H9 (cell line): ENCODE measurements at regions not wholly inside any gene's neighbourhood (a gene's known extent, or its start where the extent isn't known, plus 50 kb on each side); places are given as distances from the start of the nearest gene placed in this dataset.

Source experiments
- DNase-seq: peaks from one replicate; pipeline ENCODE4 v3.0.0-alpha.2; 2017
- H2AFZ ChIP-seq: one replicate; pipeline ENCODE4 v1.6.1; 2013; ENCODE audit warnings: mild to moderate bottlenecking, low read length, control low read depth, moderate library complexity
- H2AK5ac ChIP-seq: 2 replicates; pipeline ENCODE4 v1.6.1; 2013; ENCODE audit warnings: low read length, control low read depth, mixed read lengths; ENCODE audit not compliant: insufficient read length
- H2BK120ac ChIP-seq: one replicate; pipeline ENCODE4 v1.6.1; 2013; ENCODE audit warnings: low read depth, mild to moderate bottlenecking, low read length, control low read depth, inconsistent platforms; ENCODE audit not compliant: poor library complexity, severe bottlenecking
- H2BK12ac ChIP-seq: 2 replicates; pipeline ENCODE4 v1.6.1; 2013; ENCODE audit warnings: low read length, control low read depth, mixed read lengths, low read depth; ENCODE audit not compliant: insufficient read length
- H2BK15ac ChIP-seq: 2 replicates; pipeline ENCODE4 v1.6.1; 2013; ENCODE audit warnings: low read depth, low read length, control low read depth
- H2BK20ac ChIP-seq: one replicate; pipeline ENCODE4 v1.6.1; 2013; ENCODE audit warnings: low read depth, mild to moderate bottlenecking, low read length, control low read depth, inconsistent platforms; ENCODE audit not compliant: poor library complexity, severe bottlenecking
- H2BK5ac ChIP-seq: 2 replicates; pipeline ENCODE4 v1.6.1; 2013; ENCODE audit warnings: low read length, control low read depth, mixed read lengths; ENCODE audit not compliant: insufficient read length
- H3K14ac ChIP-seq: 2 replicates; pipeline ENCODE4 v1.6.1; 2013; ENCODE audit warnings: low read length, control low read depth; ENCODE audit not compliant: insufficient read depth
- H3K18ac ChIP-seq: 2 replicates; pipeline ENCODE4 v1.6.1; 2013; ENCODE audit warnings: low read depth, mild to moderate bottlenecking, mixed read lengths, low read length, control low read depth; ENCODE audit not compliant: insufficient read length
- H3K23ac ChIP-seq: 2 replicates; pipeline ENCODE4 v1.6.1; 2013; ENCODE audit warnings: low read length, control low read depth, mixed read lengths, low read depth; ENCODE audit not compliant: insufficient read length
- H3K23me2 ChIP-seq: 2 replicates; pipeline ENCODE4 v1.6.1; 2013; ENCODE audit warnings: low read depth, mild to moderate bottlenecking, mixed read lengths, low read length, control low read depth; ENCODE audit not compliant: insufficient read length, poor library complexity, severe bottlenecking
- H3K27ac ChIP-seq: 2 replicates; pipeline ENCODE4 v1.5.1; 2013; ENCODE audit warnings: low read length, control low read depth, mixed read lengths, low read depth; ENCODE audit not compliant: insufficient read length
- H3K27me3 ChIP-seq: 2 replicates; pipeline ENCODE4 v1.6.1; 2013; ENCODE audit warnings: low read length, control low read depth, inconsistent platforms; ENCODE audit not compliant: insufficient read depth
- H3K4ac ChIP-seq: 2 replicates; pipeline ENCODE4 v1.6.1; 2013; ENCODE audit warnings: low read depth, mild to moderate bottlenecking, control low read depth, inconsistent platforms, low read length, moderate library complexity
- H3K4me1 ChIP-seq: 2 replicates; pipeline ENCODE4 v1.6.1; 2013; ENCODE audit warnings: low read length, control low read depth, inconsistent platforms; ENCODE audit not compliant: insufficient read depth
- H3K4me2 ChIP-seq: 2 replicates; pipeline ENCODE4 v1.6.1; 2013; ENCODE audit warnings: low read length, control low read depth, mixed read lengths; ENCODE audit not compliant: insufficient read length, insufficient read depth
- H3K56ac ChIP-seq: 2 replicates; pipeline ENCODE4 v1.6.1; 2013; ENCODE audit warnings: low read depth, mild to moderate bottlenecking, mixed read lengths, low read length, control low read depth; ENCODE audit not compliant: insufficient read length
- H3K79me1 ChIP-seq: 2 replicates; pipeline ENCODE4 v1.6.1; 2013; ENCODE audit warnings: low read depth, mild to moderate bottlenecking, moderate library complexity, low read length, control low read depth, inconsistent platforms; ENCODE audit not compliant: insufficient read depth, poor library complexity, severe bottlenecking
- H3K79me2 ChIP-seq: 2 replicates; pipeline ENCODE4 v1.6.1; 2013; ENCODE audit warnings: low read length, control low read depth, inconsistent platforms; ENCODE audit not compliant: insufficient read depth
- H3K9ac ChIP-seq: 2 replicates; pipeline ENCODE4 v1.6.1; 2013; ENCODE audit warnings: low read length, control low read depth, mixed read lengths; ENCODE audit not compliant: insufficient read length; ENCODE audit errors: extremely low read depth
- H3K9me3 ChIP-seq: one replicate; pipeline ENCODE4 v1.6.1; 2013; ENCODE audit warnings: low read depth, low read length, inconsistent platforms; ENCODE audit not compliant: control insufficient read depth
- H3T11ph ChIP-seq: one replicate; pipeline ENCODE4 v1.6.1; 2013; ENCODE audit warnings: mild to moderate bottlenecking, low read length, control low read depth, inconsistent platforms
- H4K20me1 ChIP-seq: one replicate; pipeline ENCODE4 v1.6.1; 2013; ENCODE audit not compliant: control insufficient read depth, insufficient read length, insufficient read depth
- H4K5ac ChIP-seq: 2 replicates; pipeline ENCODE4 v1.6.1; 2013; ENCODE audit warnings: low read depth, mild to moderate bottlenecking, mixed read lengths, low read length, control low read depth; ENCODE audit not compliant: insufficient read length
- H4K8ac ChIP-seq: replicated peaks from 2 replicates; pipeline ENCODE4 v1.6.1; 2013; ENCODE audit warnings: low read length, control low read depth, mixed read lengths, low read depth; ENCODE audit not compliant: insufficient read length
- H4K91ac ChIP-seq: 2 replicates; pipeline ENCODE4 v1.6.1; 2013; ENCODE audit warnings: low read depth, mild to moderate bottlenecking, moderate library complexity, mixed read lengths, low read length, control low read depth; ENCODE audit not compliant: insufficient read length
- H3K27ac Mint-ChIP-seq, 3 experiments: 2 replicates in 2 of 3; 3 replicates in 1 of 3; pipeline ENCODE4 v1.8.0; 2020 to 2021; ENCODE audit warnings: mixed read lengths in 3 of 3, mild to moderate bottlenecking in 1 of 3, moderate library complexity in 1 of 3
- H3K27me3 Mint-ChIP-seq: 2 replicates; pipeline ENCODE4 v1.8.0; 2021; ENCODE audit warnings: low read depth, mild to moderate bottlenecking, moderate library complexity, mixed read lengths
- H3K36me3 Mint-ChIP-seq, 3 experiments: 2 replicates in 2 of 3; 3 replicates in 1 of 3; pipeline ENCODE4 v1.8.0; 2020 to 2021; ENCODE audit warnings: low read depth in 3 of 3, mixed read lengths in 3 of 3; ENCODE audit not compliant: insufficient read depth in 1 of 3
- H3K4me1 Mint-ChIP-seq, 2 experiments: 2 replicates each; pipeline ENCODE4 v1.8.0; 2020; ENCODE audit warnings: mixed read lengths in 2 of 2
- H3K4me3 Mint-ChIP-seq, 2 experiments: 2 replicates in 1 of 2; 3 replicates in 1 of 2; pipeline ENCODE4 v1.8.0; 2020 to 2021; ENCODE audit warnings: mild to moderate bottlenecking in 2 of 2, mixed read lengths in 2 of 2, moderate library complexity in 1 of 2
- H3K9me3 Mint-ChIP-seq, 2 experiments: 2 replicates in 1 of 2; 3 replicates in 1 of 2; pipeline ENCODE4 v1.8.0; 2020; ENCODE audit warnings: mild to moderate bottlenecking in 2 of 2, mixed read lengths in 2 of 2, moderate library complexity in 1 of 2
- CTCF ChIP-seq: fragments of 200-600 bp; sonication (generic); conservative IDR thresholded peaks from 3 replicates; pipeline ENCODE4 v1.8.0; 2021; ENCODE audit warnings: antibody characterized with exemption, mild to moderate bottlenecking
- WGBS: extraction: QIAGEN DNeasy Blood & Tissue Kit; methylation state at CpG from one replicate; pipeline ENCODE4 v1.1.7; 2013; ENCODE audit warnings: missing lambda C conversion rate, low lambda C conversion rate, mixed read lengths; ENCODE audit not compliant: insufficient read length; ENCODE audit errors: extremely low coverage; 5-methylcytosine and 5-hydroxymethylcytosine counted together

DNA sequence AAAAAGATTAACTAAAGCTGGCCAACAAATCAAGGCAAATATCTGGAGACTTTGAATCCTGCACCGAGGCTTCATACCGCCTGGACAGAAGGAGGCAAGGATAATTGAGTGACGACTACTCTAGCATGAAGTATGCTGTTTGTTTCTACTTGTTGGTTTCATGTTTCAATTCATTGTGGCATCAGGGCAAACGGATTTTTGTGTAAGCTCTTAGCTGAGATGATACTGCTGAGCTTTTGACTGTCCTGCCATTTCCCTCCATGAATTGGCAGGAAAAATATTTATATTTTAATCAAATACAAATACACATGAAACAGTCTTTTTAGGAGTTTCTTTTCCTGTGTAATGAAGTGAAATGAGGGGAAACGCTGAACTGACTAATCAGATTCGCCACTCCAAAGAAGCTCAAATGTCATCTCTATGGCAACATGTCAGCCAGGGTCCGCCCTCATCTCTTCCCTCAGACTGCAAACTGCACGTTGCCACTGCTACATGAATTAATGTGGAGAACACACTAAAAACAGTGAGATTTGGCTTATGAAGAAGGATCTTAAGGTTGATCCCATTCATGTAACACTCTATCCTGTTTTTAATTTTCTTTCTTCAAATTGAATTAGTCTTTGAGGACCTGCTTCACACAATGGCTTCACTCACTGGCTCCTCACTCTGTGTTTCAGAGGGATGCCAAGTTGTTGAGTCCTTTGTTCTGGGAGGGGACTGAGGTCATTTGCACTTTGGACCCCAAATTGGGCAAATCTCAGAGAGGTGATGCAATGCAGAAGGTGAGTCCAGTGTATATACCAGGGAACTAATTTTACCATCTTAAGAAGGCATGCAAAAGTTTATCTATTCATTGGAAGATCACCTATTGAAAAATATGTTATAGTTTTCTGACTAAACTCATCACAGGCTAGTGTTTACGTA, 149.6 kb upstream of the MID1 start:
- Histone ChIP-seq H2AK5ac (no peak overlapping the region), H3K23me2 (no peaks in the 10 kb centered on the region), H2BK120ac (no peak overlapping the region), H2BK12ac (no peak overlapping the region), H2BK20ac (no peak overlapping the region), H3K4me2 (peak overlapping the region; percentile 17), H4K20me1 (no peaks in the 10 kb centered on the region), H4K5ac (no peak overlapping the region), H3K14ac (no peak overlapping the region), H3K23ac (no peak overlapping the region), H3K4ac (no peak overlapping the region), H4K8ac (no peak overlapping the region), H3K9me3 (no peaks in the 10 kb centered on the region), H2BK5ac (no peak overlapping the region), H3K79me1 (no peaks in the 10 kb centered on the region), H3K9ac (no peak overlapping the region), H3T11ph (no peak overlapping the region), H2BK15ac (no peak overlapping the region), H2AFZ (no peak overlapping the region), H3K18ac (no peak overlapping the region), H4K91ac (no peak overlapping the region), H3K27ac (no peak overlapping the region), H3K4me1 (peaks cover 8% of the 10 kb centered on the region; the same call in 1 of the 2 replicates), H3K79me2 (no peaks in the 10 kb centered on the region), H3K56ac (no peak overlapping the region), H3K27me3 (no peaks in the 10 kb centered on the region; the same call in 1 of the 2 replicates)
- Mint-ChIP-seq H3K4me1 (peaks cover 15 to 19% of the 10 kb centered on the region in 2 experiments), H3K9me3 (peaks cover 13 to 32% of the 10 kb centered on the region in 2 experiments), H3K4me3 (peak overlapping the region in 1 of 2 experiments; percentile 29; a peak in 1 of 5 replicates), H3K27me3 (no peaks in the 10 kb centered on the region), H3K27ac (peak overlapping the region; percentile 58 to 78 (median 64); a peak in 5 of 7 replicates), H3K36me3 (0 out of 7 replicates have a peak, but pooled peaks cover 0 to 3% (median 3%) of the 10 kb centered on the region in 3 experiments)
- DNase-seq, result no peak
- TF ChIP-seq CTCF, result no peak
- no CpG with 5 or more reads among the region's 9 CpGs for WGBS
